RKO (cell line): ENCODE measurements at regions not wholly inside any gene's neighbourhood (a gene's known extent, or its start where the extent isn't known, plus 50 kb on each side); places are given as distances from the start of the nearest gene placed in this dataset.

Experiments
- DNase-seq: peaks from one replicate; pipeline ENCODE4 v3.0.0-alpha.2; 2016; ENCODE audit warnings: low spot score

GRCh38 chr2:38203446-38203810 is 127.5 kb upstream of the CYP1B1 start:
- no peak for DNase-seq

- no peak for DNase-seq
Observed at GRCh38 chr2:38202713-38203445, 126.9 kb upstream of the CYP1B1 start.

- DNase-seq, result no peak
Observed at GRCh38 chr2:38201784-38202183, 125.8 kb upstream of the CYP1B1 start.

- no peak for DNase-seq
Observed at GRCh38 chr2:38200598-38200997, 124.6 kb upstream of the CYP1B1 start.

- no peak for DNase-seq
Observed at GRCh38 chr2:38199127-38199526, 123.2 kb upstream of the CYP1B1 start.

- DNase-seq, result no peak
Observed at GRCh38 chr2:38194751-38195150, 118.8 kb upstream of the CYP1B1 start.

GRCh38 chr2:38192976-38193375 is 117.0 kb upstream of the CYP1B1 start:
- no peak for DNase-seq

- DNase-seq, result no peak
Observed at GRCh38 chr2:38192046-38192445, 116.1 kb upstream of the CYP1B1 start.

- no peak for DNase-seq
Observed at GRCh38 chr2:38191516-38191915, 115.6 kb upstream of the CYP1B1 start.

- no peak for DNase-seq
Observed at GRCh38 chr2:38190542-38191218, 114.7 kb upstream of the CYP1B1 start.

- no peak for DNase-seq
Observed at GRCh38 chr2:38187541-38188011, 111.6 kb upstream of the CYP1B1 start.

GRCh38 chr2:38185012-38185491 is 109.1 kb upstream of the CYP1B1 start:
- no peak for DNase-seq

GRCh38 chr2:38182492-38183003 is 106.6 kb upstream of the CYP1B1 start:
- no peak for DNase-seq

GRCh38 chr2:38181806-38182491 is 106.0 kb upstream of the CYP1B1 start:
- DNase-seq, result no peak

- no peak for DNase-seq
Observed at GRCh38 chr2:38180754-38181153, 104.8 kb upstream of the CYP1B1 start.

- no peak for DNase-seq
Observed at GRCh38 chr2:38178556-38179419, 102.8 kb upstream of the CYP1B1 start.

- no peak for DNase-seq
Observed at GRCh38 chr2:38178119-38178518, 102.2 kb upstream of the CYP1B1 start.

- no peak for DNase-seq
Observed at GRCh38 chr2:38176619-38177021, 100.7 kb upstream of the CYP1B1 start.

GRCh38 chr2:38174646-38175423 is 98.9 kb upstream of the CYP1B1 start:
- DNase-seq, result no peak

GRCh38 chr2:38174131-38174530 is 98.2 kb upstream of the CYP1B1 start:
- DNase-seq, result no peak

GRCh38 chr2:38173683-38174082 is 97.7 kb upstream of the CYP1B1 start:
- DNase-seq, result no peak
